SK-N-SH treated with all-trans-retinoic acid at 6 μM for 48 hours (cell line): ENCODE measurements at regions not wholly inside any gene's neighbourhood (a gene's known extent, or its start where the extent isn't known, plus 50 kb on each side); places are given as distances from the start of the nearest gene placed in this dataset.

Source experiments
- ARNTL ChIP-seq: fragments of 450-650 bp; formaldehyde crosslinking; IDR thresholded peaks from 2 replicates; pipeline ENCODE4 v1.5.0; 2020; ENCODE audit warnings: low read depth, mild to moderate bottlenecking, moderate library complexity, borderline replicate concordance
- PPARA ChIP-seq: fragments of 250-450 bp; sonication (Bioruptor Pico); IDR thresholded peaks from 2 replicates; pipeline ENCODE4 v1.5.0; 2020; ENCODE audit warnings: mild to moderate bottlenecking, borderline replicate concordance
- TOX ChIP-seq: fragments of 250-450 bp; sonication (Bioruptor Pico); IDR thresholded peaks from 2 replicates; pipeline ENCODE4 v1.8.0; 2021; ENCODE audit warnings: mild to moderate bottlenecking, moderate library complexity, borderline replicate concordance
- ZFP3 ChIP-seq: fragments of 250-450 bp; sonication (Bioruptor Pico); IDR thresholded peaks from 2 replicates; pipeline ENCODE4 v1.5.0; 2020; ENCODE audit warnings: mild to moderate bottlenecking, moderate library complexity
- ZFP30 ChIP-seq: fragments of 450-650 bp; formaldehyde crosslinking; IDR thresholded peaks from 2 replicates; pipeline ENCODE4 v1.5.0; 2022; ENCODE audit warnings: mild to moderate bottlenecking, moderate library complexity
- TF ChIP-seq, protein P1 (sequence below): fragments of 250-450 bp; sonication (Bioruptor Pico); IDR thresholded peaks from 2 replicates; pipeline ENCODE4 v1.5.1; 2020; ENCODE audit warnings: low read depth, mild to moderate bottlenecking, moderate library complexity
- TF ChIP-seq, protein P2 (sequence below): fragments of 250-450 bp; sonication (Bioruptor Pico); IDR thresholded peaks from 2 replicates; pipeline ENCODE4 v1.8.0; 2020; ENCODE audit warnings: mild to moderate bottlenecking, moderate library complexity, borderline replicate concordance

DNA sequence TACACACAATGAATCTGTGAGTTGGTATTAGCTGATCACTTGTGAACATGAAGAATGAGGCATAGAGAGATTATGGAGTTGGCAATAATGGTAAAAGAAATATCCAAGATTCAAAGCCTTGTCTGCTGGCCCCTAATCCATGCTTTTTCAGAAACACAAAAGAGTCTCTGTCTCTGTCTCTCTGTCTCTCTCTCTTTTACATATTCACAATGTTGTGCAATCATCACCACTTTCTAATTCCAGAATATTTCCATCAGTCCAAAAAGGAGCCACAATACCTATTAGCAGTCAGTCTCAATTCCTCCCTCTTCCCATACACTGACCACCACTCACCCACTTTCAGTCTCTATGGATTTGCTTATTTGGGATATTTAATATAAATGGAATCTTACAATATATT is 370.1 kb upstream of the CDH8 start:
- TF ChIP-seq ARNTL (CRISPR knock-in tag) (no peak), ZFP30 (no peak), TOX (CRISPR knock-in tag) (no peak), PPARA (CRISPR knock-in tag) (no peak), ZFP3 (no peak)
- TF ChIP-seq, protein P1, sequence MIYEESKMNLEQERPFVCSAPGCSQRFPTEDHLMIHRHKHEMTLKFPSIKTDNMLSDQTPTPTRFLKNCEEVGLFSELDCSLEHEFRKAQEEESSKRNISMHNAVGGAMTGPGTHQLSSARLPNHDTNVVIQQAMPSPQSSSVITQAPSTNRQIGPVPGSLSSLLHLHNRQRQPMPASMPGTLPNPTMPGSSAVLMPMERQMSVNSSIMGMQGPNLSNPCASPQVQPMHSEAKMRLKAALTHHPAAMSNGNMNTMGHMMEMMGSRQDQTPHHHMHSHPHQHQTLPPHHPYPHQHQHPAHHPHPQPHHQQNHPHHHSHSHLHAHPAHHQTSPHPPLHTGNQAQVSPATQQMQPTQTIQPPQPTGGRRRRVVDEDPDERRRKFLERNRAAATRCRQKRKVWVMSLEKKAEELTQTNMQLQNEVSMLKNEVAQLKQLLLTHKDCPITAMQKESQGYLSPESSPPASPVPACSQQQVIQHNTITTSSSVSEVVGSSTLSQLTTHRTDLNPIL, result no peak
- TF ChIP-seq, protein P2, sequence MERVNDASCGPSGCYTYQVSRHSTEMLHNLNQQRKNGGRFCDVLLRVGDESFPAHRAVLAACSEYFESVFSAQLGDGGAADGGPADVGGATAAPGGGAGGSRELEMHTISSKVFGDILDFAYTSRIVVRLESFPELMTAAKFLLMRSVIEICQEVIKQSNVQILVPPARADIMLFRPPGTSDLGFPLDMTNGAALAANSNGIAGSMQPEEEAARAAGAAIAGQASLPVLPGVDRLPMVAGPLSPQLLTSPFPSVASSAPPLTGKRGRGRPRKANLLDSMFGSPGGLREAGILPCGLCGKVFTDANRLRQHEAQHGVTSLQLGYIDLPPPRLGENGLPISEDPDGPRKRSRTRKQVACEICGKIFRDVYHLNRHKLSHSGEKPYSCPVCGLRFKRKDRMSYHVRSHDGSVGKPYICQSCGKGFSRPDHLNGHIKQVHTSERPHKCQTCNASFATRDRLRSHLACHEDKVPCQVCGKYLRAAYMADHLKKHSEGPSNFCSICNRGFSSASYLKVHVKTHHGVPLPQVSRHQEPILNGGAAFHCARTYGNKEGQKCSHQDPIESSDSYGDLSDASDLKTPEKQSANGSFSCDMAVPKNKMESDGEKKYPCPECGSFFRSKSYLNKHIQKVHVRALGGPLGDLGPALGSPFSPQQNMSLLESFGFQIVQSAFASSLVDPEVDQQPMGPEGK (CRISPR knock-in tag), result no peak
